ENCODE measurements at regions not wholly inside any gene's neighbourhood (a gene's known extent, or its start where the extent isn't known, plus 50 kb on each side); places are given as distances from the start of the nearest gene placed in this dataset.
A peak's percentile ranks its signal among the peaks of the same experiment; 100 is the strongest.

DNA sequence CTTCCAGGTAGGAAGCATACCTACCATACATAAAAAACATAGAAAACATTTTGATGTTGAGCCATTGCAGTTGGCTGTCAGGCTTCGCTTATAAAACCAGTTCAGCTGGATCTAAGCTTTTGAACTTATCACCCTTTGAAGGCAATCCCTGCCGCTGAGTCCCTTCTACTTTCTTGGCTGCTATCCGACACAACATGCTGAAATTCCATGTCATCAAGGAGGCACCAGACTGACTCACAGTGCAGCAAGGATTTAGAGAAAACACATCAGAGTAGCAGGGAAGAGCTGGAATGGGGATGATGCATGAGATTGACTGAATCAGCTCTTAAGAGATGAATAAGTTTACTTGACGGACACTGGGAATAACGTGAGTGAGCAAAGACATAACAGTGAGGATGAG, 135.0 kb upstream of the MAN1A1 start:
- DNase-seq (ENCODE audit: extremely low read depth, low read depth), result peak; percentile 30
- TF ChIP-seq, protein P1, sequence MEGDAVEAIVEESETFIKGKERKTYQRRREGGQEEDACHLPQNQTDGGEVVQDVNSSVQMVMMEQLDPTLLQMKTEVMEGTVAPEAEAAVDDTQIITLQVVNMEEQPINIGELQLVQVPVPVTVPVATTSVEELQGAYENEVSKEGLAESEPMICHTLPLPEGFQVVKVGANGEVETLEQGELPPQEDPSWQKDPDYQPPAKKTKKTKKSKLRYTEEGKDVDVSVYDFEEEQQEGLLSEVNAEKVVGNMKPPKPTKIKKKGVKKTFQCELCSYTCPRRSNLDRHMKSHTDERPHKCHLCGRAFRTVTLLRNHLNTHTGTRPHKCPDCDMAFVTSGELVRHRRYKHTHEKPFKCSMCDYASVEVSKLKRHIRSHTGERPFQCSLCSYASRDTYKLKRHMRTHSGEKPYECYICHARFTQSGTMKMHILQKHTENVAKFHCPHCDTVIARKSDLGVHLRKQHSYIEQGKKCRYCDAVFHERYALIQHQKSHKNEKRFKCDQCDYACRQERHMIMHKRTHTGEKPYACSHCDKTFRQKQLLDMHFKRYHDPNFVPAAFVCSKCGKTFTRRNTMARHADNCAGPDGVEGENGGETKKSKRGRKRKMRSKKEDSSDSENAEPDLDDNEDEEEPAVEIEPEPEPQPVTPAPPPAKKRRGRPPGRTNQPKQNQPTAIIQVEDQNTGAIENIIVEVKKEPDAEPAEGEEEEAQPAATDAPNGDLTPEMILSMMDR (IDR thresholded peaks at IDR 0.05; ENCODE audit: low read depth, low read length, missing control alignments), result no peak
- H3K4me3 ChIP-seq (replicated peaks; ENCODE audit: low read depth, low read length), result no peak overlapping the region

DNA sequence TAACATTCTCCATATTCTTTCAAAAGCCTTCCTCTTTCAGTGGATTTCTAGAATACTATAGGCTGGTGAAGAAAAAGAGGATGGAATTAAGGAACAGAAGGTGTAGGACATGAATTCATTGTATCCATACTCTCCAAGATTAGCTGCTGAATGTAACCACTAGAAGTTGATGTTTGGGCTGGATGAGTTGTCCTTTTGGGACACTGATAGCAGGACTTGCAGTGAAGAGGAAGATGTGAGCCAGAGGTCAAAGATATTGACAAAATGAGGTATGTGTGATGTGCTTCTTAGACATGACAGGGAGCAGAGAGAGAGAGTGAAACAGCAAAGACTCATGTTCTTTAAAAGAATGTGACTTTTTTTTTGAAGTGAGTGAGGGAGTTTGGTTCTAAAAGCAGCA, 134.3 kb upstream of the MAN1A1 start:
- TF ChIP-seq, protein P1 (IDR thresholded peaks at IDR 0.05; ENCODE audit: low read depth, low read length, missing control alignments), result no peak
- H3K4me3 ChIP-seq (replicated peaks; ENCODE audit: low read depth, low read length), result no peak overlapping the region
- no peak for DNase-seq (ENCODE audit: extremely low read depth, low read depth)

DNA sequence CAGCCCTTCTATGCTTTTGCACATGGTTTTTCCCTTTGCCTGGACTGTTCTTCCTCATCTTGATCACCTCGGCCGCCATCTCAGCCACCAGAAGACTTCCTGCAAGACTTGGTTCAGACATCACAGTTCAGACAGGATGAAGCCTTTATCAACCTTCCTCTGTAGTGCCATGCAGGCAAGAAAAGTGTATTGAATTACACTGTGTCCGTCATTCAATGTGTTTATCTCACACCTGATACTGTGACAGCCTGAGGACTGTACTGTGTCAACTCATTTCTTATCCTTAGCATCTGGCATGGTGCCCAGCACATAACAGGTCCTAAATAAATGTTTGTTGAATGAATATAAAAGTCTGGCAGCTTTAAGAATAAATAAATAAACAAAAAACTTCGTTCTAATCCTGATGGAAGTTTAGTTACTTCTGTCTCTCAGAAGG, 133.3 kb upstream of the MAN1A1 start:
- no peak overlapping the region for H3K4me3 ChIP-seq (replicated peaks; ENCODE audit: low read depth, low read length)
- TF ChIP-seq, protein P1 (IDR thresholded peaks at IDR 0.05; ENCODE audit: low read depth, low read length, missing control alignments), result no peak
- DNase-seq (ENCODE audit: extremely low read depth, low read depth), result no peak

DNA sequence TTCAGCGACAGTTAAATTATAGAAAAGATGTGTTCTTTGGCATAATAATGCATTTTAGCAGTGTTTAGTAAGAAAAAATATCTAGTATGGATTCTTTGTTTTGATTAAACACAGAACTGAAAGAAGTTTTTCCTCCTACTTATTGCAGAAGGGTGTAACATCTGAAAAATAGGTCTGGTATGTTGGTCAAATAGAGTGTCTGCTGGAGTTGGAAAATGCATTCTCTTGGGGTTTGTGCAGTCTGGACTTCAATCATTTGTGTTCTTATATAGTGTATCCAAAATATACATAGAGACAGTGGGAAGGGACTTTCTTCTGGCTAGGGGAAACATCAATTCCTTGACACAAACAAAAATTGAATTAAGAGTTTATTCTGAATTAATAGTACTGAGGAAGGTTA, 132.4 kb upstream of the MAN1A1 start:
- no peak overlapping the region for H3K4me3 ChIP-seq (replicated peaks; ENCODE audit: low read depth, low read length)
- no peak for DNase-seq (ENCODE audit: extremely low read depth, low read depth)
- TF ChIP-seq, protein P1 (IDR thresholded peaks at IDR 0.05; ENCODE audit: low read depth, low read length, missing control alignments), result no peak

DNA sequence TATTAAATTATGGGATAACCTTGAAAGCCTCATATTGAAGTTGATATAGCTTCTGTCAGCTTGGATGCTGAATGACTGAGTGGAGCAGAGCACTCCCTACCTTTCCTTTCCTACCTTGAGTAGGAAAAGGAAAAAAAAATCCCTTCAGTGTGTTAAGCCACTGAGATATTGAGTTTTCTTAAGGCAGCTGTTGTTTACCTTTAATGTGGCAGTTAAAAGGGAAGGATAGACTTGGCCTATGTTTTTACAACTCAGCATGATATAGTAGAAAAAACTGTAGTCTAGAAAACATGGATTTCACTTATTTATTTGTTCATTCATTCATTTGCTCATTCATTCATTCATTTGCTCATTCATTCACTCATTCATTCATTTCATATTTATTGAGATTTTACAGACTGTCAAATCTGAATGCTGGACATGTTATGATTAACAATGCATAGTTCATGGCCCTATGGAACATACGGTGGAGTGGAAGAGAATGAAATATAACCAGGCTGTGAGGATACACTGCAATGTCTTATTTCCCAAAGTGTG, 131.5 kb upstream of the MAN1A1 start:
- DNase-seq (ENCODE audit: extremely low read depth, low read depth), result no peak
- TF ChIP-seq, protein P1 (IDR thresholded peaks at IDR 0.05; ENCODE audit: low read depth, low read length, missing control alignments), result no peak
- H3K4me3 ChIP-seq (replicated peaks; ENCODE audit: low read depth, low read length), result no peak overlapping the region

DNA sequence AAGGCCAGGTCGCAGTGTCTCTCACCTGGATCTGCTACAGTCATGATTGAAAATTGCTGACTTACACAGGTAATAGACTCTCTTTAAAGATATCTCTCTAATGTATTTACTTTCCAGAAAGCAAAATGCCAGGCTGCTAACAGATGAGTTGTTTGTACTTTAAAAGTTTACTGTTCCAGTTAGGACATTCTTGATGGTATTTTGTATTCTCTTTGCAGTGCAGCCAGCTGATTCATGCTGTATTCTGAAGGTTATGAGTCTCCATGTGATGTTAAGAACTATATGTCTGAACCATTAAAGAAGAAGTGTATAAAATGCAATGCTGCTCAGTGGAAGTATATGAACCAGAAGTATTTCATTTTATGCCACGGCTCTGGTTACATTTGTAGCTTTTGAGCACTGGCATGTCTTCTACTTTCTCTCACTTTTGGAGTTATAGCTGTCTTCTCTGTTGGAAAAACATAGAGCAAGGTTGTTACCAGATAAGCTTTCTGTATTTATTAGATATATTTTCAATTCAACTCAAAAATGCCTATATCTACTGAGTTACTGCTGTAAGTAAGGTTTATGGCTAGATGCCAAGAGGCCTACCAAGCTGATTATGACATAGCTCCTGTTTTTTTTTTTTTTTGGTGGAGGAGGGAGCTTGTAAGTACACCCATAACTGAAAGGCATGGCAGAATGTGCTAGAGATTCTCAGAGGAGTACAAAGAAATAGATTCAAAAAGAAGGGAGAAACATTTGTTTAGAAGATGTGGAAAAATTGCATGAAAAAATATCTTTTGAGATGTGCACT, 130.5 kb upstream of the MAN1A1 start:
- DNase-seq (ENCODE audit: extremely low read depth, low read depth), result no peak
- no peak overlapping the region for H3K4me3 ChIP-seq (replicated peaks; ENCODE audit: low read depth, low read length)

More for the DNA sequence above, 130.5 kb upstream of the MAN1A1 start:
- TF ChIP-seq, protein P1 (IDR thresholded peaks at IDR 0.05; ENCODE audit: low read depth, low read length, missing control alignments), result no peak
